T-helper 2 cell treated with Interferon-gamma antibody and Interleukin-4, amounts not matched to agents 100 ng/mL and 5 ng/mL, for 36 hours (primary cell): ENCODE measurements at regions not wholly inside any gene's neighbourhood (a gene's known extent, or its start where the extent isn't known, plus 50 kb on each side); places are given as distances from the start of the nearest gene placed in this dataset.

Experiments
- intact Hi-C: fragments of 100-400 bp; cut with micrococcal nuclease; formaldehyde crosslinking; loops from one replicate; pipeline ENCODE4 v1.15.1; 2023

- intact Hi-C loops, result no loop called here
Observed at GRCh38 chr1:112316254-112316913, 79.6 kb upstream of the CTTNBP2NL start.

GRCh38 chr1:112317140-112317539 is 78.9 kb upstream of the CTTNBP2NL start:
- intact Hi-C loops, result no loop called here

- intact Hi-C loops, result no loop called here
Observed at GRCh38 chr1:112317611-112318062, 78.4 kb upstream of the CTTNBP2NL start.

GRCh38 chr1:112318263-112318662 is 77.8 kb upstream of the CTTNBP2NL start:
- intact Hi-C loops, result no loop called here

GRCh38 chr1:112318698-112319370 is 77.2 kb upstream of the CTTNBP2NL start:
- intact Hi-C loops, result no loop called here

- intact Hi-C loops, result no loop called here
Observed at GRCh38 chr1:112319371-112320040, 76.5 kb upstream of the CTTNBP2NL start.

- intact Hi-C loops, result no loop called here
Observed at GRCh38 chr1:112320058-112320457, 76.0 kb upstream of the CTTNBP2NL start.

GRCh38 chr1:112322018-112322417 is 74.0 kb upstream of the CTTNBP2NL start:
- intact Hi-C loops, result no loop called here

- intact Hi-C loops, result no loop called here
Observed at GRCh38 chr1:112322983-112323678, 72.9 kb upstream of the CTTNBP2NL start.

- intact Hi-C loops, result no loop called here
Observed at GRCh38 chr1:112325504-112325903, 70.5 kb upstream of the CTTNBP2NL start.

- intact Hi-C loops, result no loop called here
Observed at GRCh38 chr1:112328600-112328999, 67.4 kb upstream of the CTTNBP2NL start.

GRCh38 chr1:112332176-112333150 is 63.6 kb upstream of the CTTNBP2NL start:
- intact Hi-C loops, result no loop called here

GRCh38 chr1:112335351-112335750 is 60.7 kb upstream of the CTTNBP2NL start:
- intact Hi-C loops, result no loop called here

- intact Hi-C loops, result no loop called here
Observed at GRCh38 chr1:112337028-112337531, 58.9 kb upstream of the CTTNBP2NL start.

- intact Hi-C loops, result no loop called here
Observed at GRCh38 chr1:112341986-112342385, 54.0 kb upstream of the CTTNBP2NL start.

GRCh38 chr1:112342558-112342957 is 53.5 kb upstream of the CTTNBP2NL start:
- intact Hi-C loops, result no loop called here

GRCh38 chr1:112344754-112345423 is 51.1 kb upstream of the CTTNBP2NL start:
- intact Hi-C loops, result no loop called here
